Fibroblast of lung (primary cell): ENCODE measurements at regions not wholly inside any gene's neighbourhood (a gene's known extent, or its start where the extent isn't known, plus 50 kb on each side); places are given as distances from the start of the nearest gene placed in this dataset.

Source experiments
- DNase-seq, 2 donors: peaks; one replicate each; pipeline versions ENCODE4 v3.0.0 to v3.0.0-alpha.2; 2010; ENCODE audit warnings: low read depth in 2 of 2
- H2AFZ ChIP-seq: 2 replicates; pipeline ENCODE4 v1.5.1; 2012; ENCODE audit warnings: low read length, control low read depth, inconsistent platforms
- H3K27ac ChIP-seq: 2 replicates; pipeline ENCODE4 v1.5.1; 2011; ENCODE audit warnings: low read length, control low read depth; ENCODE audit not compliant: insufficient read depth
- H3K27me3 ChIP-seq: 2 replicates; pipeline ENCODE4 v1.5.1; 2011; ENCODE audit warnings: mild to moderate bottlenecking, low read length; ENCODE audit not compliant: control insufficient read depth, insufficient read depth
- H3K36me3 ChIP-seq: 2 replicates; pipeline ENCODE4 v1.5.1; 2011; ENCODE audit warnings: low read length; ENCODE audit not compliant: control insufficient read depth, insufficient read depth
- H3K4me1 ChIP-seq: 2 replicates; pipeline ENCODE4 v1.5.1; 2011; ENCODE audit warnings: low read length; ENCODE audit not compliant: control insufficient read depth, insufficient read depth; ENCODE audit errors: extremely low read depth
- H3K4me2 ChIP-seq: 2 replicates; pipeline ENCODE4 v1.5.1; 2011; ENCODE audit warnings: low read length, control low read depth; ENCODE audit not compliant: insufficient read depth; ENCODE audit errors: extremely low read depth
- H3K4me3 ChIP-seq, 4 experiments: fragments of 200-600 bp in 1 of 4; sonication (generic) in 1 of 4; replicated peaks in 1 of 4; 2 replicates each; pipeline ENCODE4 v1.5.1; 2011 to 2016; ENCODE audit warnings: low read length in 4 of 4, low read depth in 3 of 4, mild to moderate bottlenecking in 3 of 4, control low read depth in 2 of 4, inconsistent platforms in 1 of 4, mixed read lengths in 1 of 4; ENCODE audit not compliant: insufficient read depth in 1 of 4; ENCODE audit errors: control extremely low read depth in 1 of 4
- H3K79me2 ChIP-seq: 2 replicates; pipeline ENCODE4 v1.5.1; 2012; ENCODE audit warnings: mild to moderate bottlenecking, low read length, inconsistent platforms; ENCODE audit not compliant: control insufficient read depth, insufficient read depth
- H3K9ac ChIP-seq: 2 replicates; pipeline ENCODE4 v1.5.1; 2011; ENCODE audit warnings: mild to moderate bottlenecking, low read length, control low read depth; ENCODE audit not compliant: insufficient read depth
- H3K9me3 ChIP-seq: 2 replicates; pipeline ENCODE4 v1.5.1; 2012; ENCODE audit warnings: low read depth, low read length; ENCODE audit not compliant: control insufficient read depth, insufficient read depth
- H4K20me1 ChIP-seq: 2 replicates; pipeline ENCODE4 v1.5.1; 2011; ENCODE audit warnings: low read length; ENCODE audit not compliant: control insufficient read depth, insufficient read depth; ENCODE audit errors: extremely low read depth
- CTCF ChIP-seq, 2 donors: IDR thresholded peaks in 1 of 2; conservative IDR thresholded peaks in 1 of 2; 1 replicate in 1 of 2; 2 replicates in 1 of 2; pipeline ENCODE4 v1.5.1; 2011 to 2012; ENCODE audit warnings: low read length in 2 of 2, control low read depth in 1 of 2, inconsistent platforms in 1 of 2, low read depth in 1 of 2, mild to moderate bottlenecking in 1 of 2
- EZH2 ChIP-seq: IDR thresholded peaks from 2 replicates; pipeline ENCODE4 v1.5.1; 2012; ENCODE audit warnings: low read length, control low read depth, mild to moderate bottlenecking; ENCODE audit errors: missing control alignments

GRCh38 chr10:104576611-104577010 lies 64.5 kb upstream of the SORCS3 start:
- H4K20me1 ChIP-seq, result no peaks in the 10 kb centered on the region
- TF ChIP-seq EZH2 (no peak), CTCF (conservative IDR thresholded peaks at IDR 0.05 in 1 of 2, IDR thresholded peaks at IDR 0.05 in 1 of 2; ENCODE audit: low read depth in 1 of 2, low read length in 2 of 2) (no peak)

GRCh38 chr10:104577163-104577562 lies 63.9 kb upstream of the SORCS3 start:
- Histone ChIP-seq H3K79me2 (no peaks in the 10 kb centered on the region), H3K9ac (no peak overlapping the region), H3K4me1 (peaks cover 2% of the 10 kb centered on the region), H3K4me2 (no peak overlapping the region), H3K27me3 (no peaks in the 10 kb centered on the region), H3K27ac (no peak overlapping the region), H2AFZ (no peak overlapping the region), H4K20me1 (no peaks in the 10 kb centered on the region), H3K4me3 (no peak overlapping the region), H3K9me3 (no peaks in the 10 kb centered on the region), H3K36me3 (no peaks in the 10 kb centered on the region)
- DNase-seq, result no peak
- TF ChIP-seq CTCF (conservative IDR thresholded peaks at IDR 0.05 in 1 of 2, IDR thresholded peaks at IDR 0.05 in 1 of 2; ENCODE audit: low read depth in 1 of 2, low read length in 2 of 2), result no peak
- TF ChIP-seq EZH2, result no peak

More at GRCh38 chr10:104576611-104577010, 64.5 kb upstream of the SORCS3 start:
- Histone ChIP-seq H3K36me3 (no peaks in the 10 kb centered on the region), H2AFZ (no peak overlapping the region), H3K27ac (no peak overlapping the region), H3K4me2 (no peak overlapping the region), H3K9ac (no peak overlapping the region), H3K4me1 (peaks cover 2% of the 10 kb centered on the region), H3K4me3 (no peak overlapping the region), H3K27me3 (no peaks in the 10 kb centered on the region), H3K9me3 (no peaks in the 10 kb centered on the region), H3K79me2 (no peaks in the 10 kb centered on the region)
- DNase-seq, result no peak

- H3K4me1 ChIP-seq, result peaks cover 2% of the 10 kb centered on the region
- no peak overlapping the region for H2AFZ ChIP-seq
- no peak overlapping the region for H3K4me3 ChIP-seq
- H3K4me2 ChIP-seq, result no peak overlapping the region
- no peaks in the 10 kb centered on the region for H3K79me2 ChIP-seq
- no peaks in the 10 kb centered on the region for H3K36me3 ChIP-seq
- H3K27ac ChIP-seq, result no peak overlapping the region
- TF ChIP-seq EZH2 (no peak), CTCF (conservative IDR thresholded peaks at IDR 0.05 in 1 of 2, IDR thresholded peaks at IDR 0.05 in 1 of 2; ENCODE audit: low read depth in 1 of 2, low read length in 2 of 2) (no peak)
- H3K9me3 ChIP-seq, result no peaks in the 10 kb centered on the region
- no peak overlapping the region for H3K9ac ChIP-seq
- DNase-seq, result peak in 1 of 2 donors; percentile 56
- H4K20me1 ChIP-seq, result no peaks in the 10 kb centered on the region
- H3K27me3 ChIP-seq, result no peaks in the 10 kb centered on the region
These were observed 63.1 kb upstream of the SORCS3 start for GRCh38 chr10:104577861-104578521.
